Hematopoietic multipotent progenitor cell treated with erythropoietin and hydrocortisone succinate and interleukin-3 and kit ligand, for 4 days (in vitro differentiated cells): ENCODE measurements at regions not wholly inside any gene's neighbourhood (a gene's known extent, or its start where the extent isn't known, plus 50 kb on each side); places are given as distances from the start of the nearest gene placed in this dataset.

Experiments used
- DNase-seq: peaks from one replicate; pipeline ENCODE4 v3.0.0-alpha.2; 2015

DNA sequence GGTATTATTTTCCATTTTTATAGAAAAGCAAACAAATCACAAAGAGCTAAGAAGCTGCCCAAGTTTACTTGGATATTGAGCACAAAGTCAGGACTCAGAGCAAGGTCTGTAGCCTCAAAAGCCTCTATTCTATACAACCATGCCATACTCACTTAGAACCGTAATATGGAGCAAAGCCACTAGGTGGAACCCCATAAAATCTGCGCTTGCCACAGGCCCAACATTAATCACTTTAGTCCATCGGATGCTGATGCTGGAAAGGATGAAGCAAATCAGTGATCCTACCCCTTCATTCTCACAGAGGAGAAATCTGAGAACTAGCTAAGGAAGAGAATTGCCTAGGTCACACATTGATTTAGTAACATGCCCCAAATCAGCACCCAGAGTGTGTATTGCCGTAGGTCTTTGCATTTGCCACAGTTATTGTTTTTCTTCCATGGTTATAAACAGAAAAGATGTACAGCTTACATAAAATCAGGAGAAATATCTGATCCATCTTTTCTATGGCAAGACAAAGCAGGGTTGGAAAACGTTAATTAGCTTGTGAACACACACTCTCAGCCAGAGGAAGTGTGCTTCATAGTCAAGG lies 56.7 kb upstream of the RAB38 start:
- peak; percentile 63 for DNase-seq

DNA sequence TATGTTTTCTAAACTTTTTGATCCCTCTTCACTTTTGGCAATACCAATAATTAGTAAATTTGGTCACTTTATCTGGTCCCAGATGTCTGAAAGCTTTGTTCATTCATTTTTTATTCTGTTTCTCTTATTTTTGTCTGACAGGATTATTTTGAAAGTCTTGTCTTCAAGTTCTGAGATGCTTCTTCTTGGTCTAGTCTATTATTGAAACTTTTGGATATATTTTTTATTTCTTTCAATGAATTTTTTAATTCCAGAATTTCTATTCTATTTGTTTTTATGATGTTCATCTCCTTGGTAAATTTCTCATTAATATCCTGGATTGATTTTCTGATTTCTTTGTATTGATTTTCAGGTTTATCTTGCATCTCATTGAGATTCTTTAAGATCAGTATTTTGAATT lies 54.1 kb upstream of the RAB38 start:
- DNase-seq = no peak
